DOHH2 (cell line): ENCODE measurements at regions not wholly inside any gene's neighbourhood (a gene's known extent, or its start where the extent isn't known, plus 50 kb on each side); places are given as distances from the start of the nearest gene placed in this dataset.

Source experiments
- H3F3A ChIP-seq: fragments of 200-600 bp; sonication (generic), shearing (Covaris generic); 2 replicates; pipeline ENCODE4 v1.6.0; 2016; ENCODE audit warnings: antibody characterized with exemption, mild to moderate bottlenecking; ENCODE audit not compliant: control insufficient read depth, insufficient read depth
- H3K27ac ChIP-seq: fragments of 200-600 bp; sonication (generic); 2 replicates; pipeline ENCODE4 v1.5.1; 2014; ENCODE audit warnings: low read depth, mild to moderate bottlenecking, low read length, moderate library complexity
- H3K27me3 ChIP-seq: fragments of 200-600 bp; sonication (generic); 2 replicates; pipeline ENCODE4 v1.6.1; 2014; ENCODE audit warnings: mild to moderate bottlenecking, low read length, mixed read lengths; ENCODE audit not compliant: control insufficient read depth
- H3K36me3 ChIP-seq: fragments of 200-600 bp; sonication (generic); 2 replicates; pipeline ENCODE4 v1.6.1; 2014; ENCODE audit warnings: mild to moderate bottlenecking, low read length, moderate library complexity, mixed read lengths; ENCODE audit not compliant: control insufficient read depth
- H3K4me1 ChIP-seq: fragments of 200-600 bp; sonication (generic); 2 replicates; pipeline ENCODE4 v1.6.1; 2014; ENCODE audit warnings: mild to moderate bottlenecking, low read length, mixed read lengths; ENCODE audit not compliant: control insufficient read depth
- H3K4me2 ChIP-seq: fragments of 200-600 bp; sonication (generic); 2 replicates; pipeline ENCODE4 v1.6.0; 2014; ENCODE audit warnings: mild to moderate bottlenecking, low read length, moderate library complexity
- H3K4me3 ChIP-seq: fragments of 200-600 bp; sonication (generic); 2 replicates; pipeline ENCODE4 v1.5.1; 2014; ENCODE audit warnings: mild to moderate bottlenecking, low read length, mixed read lengths
- H3K79me2 ChIP-seq: fragments of 200-600 bp; sonication (generic); 2 replicates; pipeline ENCODE4 v1.6.1; 2014; ENCODE audit warnings: mild to moderate bottlenecking, low read length, mixed read lengths; ENCODE audit not compliant: control insufficient read depth
- H3K9me2 ChIP-seq: fragments of 200-600 bp; sonication (generic); replicated peaks from 2 replicates; pipeline ENCODE4 v1.6.1; 2014; ENCODE audit warnings: mild to moderate bottlenecking, low read length, mixed read lengths; ENCODE audit not compliant: control insufficient read depth
- H3K9me3 ChIP-seq: fragments of 200-600 bp; sonication (generic); 2 replicates; pipeline ENCODE4 v1.6.1; 2014; ENCODE audit warnings: antibody characterized with exemption, low read length, mixed read lengths; ENCODE audit not compliant: control insufficient read depth, insufficient read depth
- H4K20me1 ChIP-seq: fragments of 200-600 bp; sonication (generic); 2 replicates; pipeline ENCODE4 v1.6.0; 2014; ENCODE audit warnings: low read depth, mild to moderate bottlenecking, antibody characterized with exemption, low read length, moderate library complexity; ENCODE audit not compliant: control insufficient read depth, insufficient read depth
- EZH2phosphoT487 ChIP-seq: fragments of 200-600 bp; sonication (generic); IDR thresholded peaks from 2 replicates; pipeline ENCODE4 v1.6.1; 2017; ENCODE audit warnings: borderline replicate concordance, mild to moderate bottlenecking, antibody characterized with exemption, low read length, moderate library complexity, mixed read lengths
- TF ChIP-seq, protein P1 (sequence below): fragments of 200-600 bp; sonication (generic); IDR thresholded peaks from one replicate; pipeline ENCODE4 v1.5.1; 2014; ENCODE audit warnings: antibody characterized with exemption, mild to moderate bottlenecking, low read depth, low read length; ENCODE audit not compliant: poor library complexity, severe bottlenecking

DNA sequence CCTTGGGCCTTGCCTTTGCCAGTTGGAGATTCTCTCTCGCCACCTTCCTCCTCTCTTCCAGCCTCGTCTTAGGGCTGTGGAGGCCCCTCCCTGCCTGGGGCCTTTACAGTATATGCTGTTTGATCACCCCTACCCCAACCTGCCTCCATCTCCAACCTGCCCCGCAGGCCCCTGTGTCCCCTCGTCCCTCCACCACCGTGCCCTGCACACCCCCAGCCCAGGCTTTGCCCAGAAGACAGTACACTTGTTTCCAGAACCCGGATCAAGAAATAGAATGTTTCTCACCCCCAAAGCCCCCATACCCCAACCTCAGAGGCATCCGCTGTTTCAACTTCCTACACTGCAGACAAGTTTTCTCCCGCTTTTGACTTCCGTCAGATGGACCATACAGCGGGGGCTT is 202.3 kb upstream of the C14orf180 start:
- Histone ChIP-seq H3K36me3 (no peaks in the 10 kb centered on the region), H4K20me1 (no peaks in the 10 kb centered on the region), H3K79me2 (no peaks in the 10 kb centered on the region), H3K4me3 (no peak overlapping the region), H3K9me2 (no peaks in the 10 kb centered on the region), H3K4me1 (no peaks in the 10 kb centered on the region), H3K27ac (no peak overlapping the region), H3K27me3 (peaks cover 3% of the 10 kb centered on the region; the same call in 1 of the 2 replicates), H3F3A (no peaks in the 10 kb centered on the region), H3K9me3 (no peaks in the 10 kb centered on the region), H3K4me2 (no peak overlapping the region)
- TF ChIP-seq EZH2phosphoT487: no peak
- TF ChIP-seq, protein P1, sequence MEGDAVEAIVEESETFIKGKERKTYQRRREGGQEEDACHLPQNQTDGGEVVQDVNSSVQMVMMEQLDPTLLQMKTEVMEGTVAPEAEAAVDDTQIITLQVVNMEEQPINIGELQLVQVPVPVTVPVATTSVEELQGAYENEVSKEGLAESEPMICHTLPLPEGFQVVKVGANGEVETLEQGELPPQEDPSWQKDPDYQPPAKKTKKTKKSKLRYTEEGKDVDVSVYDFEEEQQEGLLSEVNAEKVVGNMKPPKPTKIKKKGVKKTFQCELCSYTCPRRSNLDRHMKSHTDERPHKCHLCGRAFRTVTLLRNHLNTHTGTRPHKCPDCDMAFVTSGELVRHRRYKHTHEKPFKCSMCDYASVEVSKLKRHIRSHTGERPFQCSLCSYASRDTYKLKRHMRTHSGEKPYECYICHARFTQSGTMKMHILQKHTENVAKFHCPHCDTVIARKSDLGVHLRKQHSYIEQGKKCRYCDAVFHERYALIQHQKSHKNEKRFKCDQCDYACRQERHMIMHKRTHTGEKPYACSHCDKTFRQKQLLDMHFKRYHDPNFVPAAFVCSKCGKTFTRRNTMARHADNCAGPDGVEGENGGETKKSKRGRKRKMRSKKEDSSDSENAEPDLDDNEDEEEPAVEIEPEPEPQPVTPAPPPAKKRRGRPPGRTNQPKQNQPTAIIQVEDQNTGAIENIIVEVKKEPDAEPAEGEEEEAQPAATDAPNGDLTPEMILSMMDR: no peak

- H3K27ac ChIP-seq: no peak overlapping the region
- H3K4me3 ChIP-seq: no peak overlapping the region
- no peaks in the 10 kb centered on the region for H3K79me2 ChIP-seq
- peaks cover 3% of the 10 kb centered on the region; the same call in 1 of the 2 replicates for H3K27me3 ChIP-seq
- no peaks in the 10 kb centered on the region for H3K4me1 ChIP-seq
- H4K20me1 ChIP-seq: no peaks in the 10 kb centered on the region
- no peaks in the 10 kb centered on the region for H3F3A ChIP-seq
- no peaks in the 10 kb centered on the region for H3K36me3 ChIP-seq
- no peak for TF ChIP-seq EZH2phosphoT487
- TF ChIP-seq, protein P1: no peak
- no peaks in the 10 kb centered on the region for H3K9me3 ChIP-seq
- H3K9me2 ChIP-seq: no peaks in the 10 kb centered on the region
- no peak overlapping the region for H3K4me2 ChIP-seq
These were observed 200.9 kb upstream of the C14orf180 start for GRCh38 chr14:104378698-104379113.

DNA sequence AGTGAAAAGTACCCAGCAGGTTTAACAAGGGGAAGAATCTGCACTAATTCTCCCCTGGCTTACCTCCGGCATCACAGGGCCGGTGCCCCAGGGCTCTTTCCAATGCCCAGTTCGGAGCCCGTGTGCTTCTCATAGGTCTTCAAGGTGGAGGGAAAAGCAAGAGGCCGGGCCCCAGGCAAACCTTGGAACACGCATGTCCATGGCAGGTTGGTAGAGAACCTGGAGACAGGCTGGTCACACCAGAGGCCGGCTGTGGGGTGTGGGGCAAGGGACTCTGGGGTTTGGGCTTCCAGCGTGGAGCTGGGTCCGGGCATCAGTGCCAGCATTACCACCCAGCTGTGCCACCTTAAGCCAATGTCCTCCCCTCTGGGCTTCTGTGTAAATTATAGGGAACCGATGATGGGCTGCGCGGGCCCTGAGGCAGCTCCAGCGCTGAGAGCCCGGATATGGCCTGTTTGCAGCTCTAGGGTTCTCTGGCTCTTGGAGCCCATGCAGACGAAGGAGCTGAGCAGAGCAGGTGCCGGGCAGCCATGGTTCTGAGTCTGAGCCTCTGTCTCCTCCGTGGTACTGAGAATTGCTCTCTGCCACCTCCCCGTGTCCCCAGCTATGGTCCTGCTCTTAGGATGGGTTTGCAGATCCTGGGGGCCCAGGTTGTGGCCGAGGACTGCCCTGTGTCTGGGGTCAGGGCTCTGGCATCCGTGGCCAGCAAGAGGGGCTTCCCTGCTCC is 197.0 kb upstream of the C14orf180 start:
- Histone ChIP-seq H3K36me3 (no peaks in the 10 kb centered on the region), H3K27me3 (peaks cover 3% of the 10 kb centered on the region; the same call in 1 of the 2 replicates), H3K9me2 (no peaks in the 10 kb centered on the region), H3K4me2 (no peak overlapping the region), H3K4me1 (no peaks in the 10 kb centered on the region), H4K20me1 (no peaks in the 10 kb centered on the region), H3K79me2 (no peaks in the 10 kb centered on the region), H3K9me3 (no peaks in the 10 kb centered on the region), H3K27ac (no peak overlapping the region), H3F3A (no peaks in the 10 kb centered on the region), H3K4me3 (no peak overlapping the region)
- TF ChIP-seq, protein P1: no peak
- no peak for TF ChIP-seq EZH2phosphoT487
